H9 (cell line): ENCODE measurements at regions not wholly inside any gene's neighbourhood (a gene's known extent, or its start where the extent isn't known, plus 50 kb on each side); places are given as distances from the start of the nearest gene placed in this dataset.

Experiments
- DNase-seq: peaks from one replicate; pipeline ENCODE4 v3.0.0-alpha.2; 2017
- H2AFZ ChIP-seq: one replicate; pipeline ENCODE4 v1.6.1; 2013; ENCODE audit warnings: mild to moderate bottlenecking, low read length, control low read depth, moderate library complexity
- H2AK5ac ChIP-seq: 2 replicates; pipeline ENCODE4 v1.6.1; 2013; ENCODE audit warnings: low read length, control low read depth, mixed read lengths; ENCODE audit not compliant: insufficient read length
- H2BK120ac ChIP-seq: one replicate; pipeline ENCODE4 v1.6.1; 2013; ENCODE audit warnings: low read depth, mild to moderate bottlenecking, low read length, control low read depth, inconsistent platforms; ENCODE audit not compliant: poor library complexity, severe bottlenecking
- H2BK12ac ChIP-seq: 2 replicates; pipeline ENCODE4 v1.6.1; 2013; ENCODE audit warnings: low read length, control low read depth, mixed read lengths, low read depth; ENCODE audit not compliant: insufficient read length
- H2BK15ac ChIP-seq: 2 replicates; pipeline ENCODE4 v1.6.1; 2013; ENCODE audit warnings: low read depth, low read length, control low read depth
- H2BK20ac ChIP-seq: one replicate; pipeline ENCODE4 v1.6.1; 2013; ENCODE audit warnings: low read depth, mild to moderate bottlenecking, low read length, control low read depth, inconsistent platforms; ENCODE audit not compliant: poor library complexity, severe bottlenecking
- H2BK5ac ChIP-seq: 2 replicates; pipeline ENCODE4 v1.6.1; 2013; ENCODE audit warnings: low read length, control low read depth, mixed read lengths; ENCODE audit not compliant: insufficient read length
- H3K14ac ChIP-seq: 2 replicates; pipeline ENCODE4 v1.6.1; 2013; ENCODE audit warnings: low read length, control low read depth; ENCODE audit not compliant: insufficient read depth
- H3K18ac ChIP-seq: 2 replicates; pipeline ENCODE4 v1.6.1; 2013; ENCODE audit warnings: low read depth, mild to moderate bottlenecking, mixed read lengths, low read length, control low read depth; ENCODE audit not compliant: insufficient read length
- H3K23ac ChIP-seq: 2 replicates; pipeline ENCODE4 v1.6.1; 2013; ENCODE audit warnings: low read length, control low read depth, mixed read lengths, low read depth; ENCODE audit not compliant: insufficient read length
- H3K23me2 ChIP-seq: 2 replicates; pipeline ENCODE4 v1.6.1; 2013; ENCODE audit warnings: low read depth, mild to moderate bottlenecking, mixed read lengths, low read length, control low read depth; ENCODE audit not compliant: insufficient read length, poor library complexity, severe bottlenecking
- H3K27ac ChIP-seq: 2 replicates; pipeline ENCODE4 v1.5.1; 2013; ENCODE audit warnings: low read length, control low read depth, mixed read lengths, low read depth; ENCODE audit not compliant: insufficient read length
- H3K27me3 ChIP-seq: 2 replicates; pipeline ENCODE4 v1.6.1; 2013; ENCODE audit warnings: low read length, control low read depth, inconsistent platforms; ENCODE audit not compliant: insufficient read depth
- H3K4ac ChIP-seq: 2 replicates; pipeline ENCODE4 v1.6.1; 2013; ENCODE audit warnings: low read depth, mild to moderate bottlenecking, control low read depth, inconsistent platforms, low read length, moderate library complexity
- H3K4me1 ChIP-seq: 2 replicates; pipeline ENCODE4 v1.6.1; 2013; ENCODE audit warnings: low read length, control low read depth, inconsistent platforms; ENCODE audit not compliant: insufficient read depth
- H3K4me2 ChIP-seq: 2 replicates; pipeline ENCODE4 v1.6.1; 2013; ENCODE audit warnings: low read length, control low read depth, mixed read lengths; ENCODE audit not compliant: insufficient read length, insufficient read depth
- H3K56ac ChIP-seq: 2 replicates; pipeline ENCODE4 v1.6.1; 2013; ENCODE audit warnings: low read depth, mild to moderate bottlenecking, mixed read lengths, low read length, control low read depth; ENCODE audit not compliant: insufficient read length
- H3K79me1 ChIP-seq: 2 replicates; pipeline ENCODE4 v1.6.1; 2013; ENCODE audit warnings: low read depth, mild to moderate bottlenecking, moderate library complexity, low read length, control low read depth, inconsistent platforms; ENCODE audit not compliant: insufficient read depth, poor library complexity, severe bottlenecking
- H3K79me2 ChIP-seq: 2 replicates; pipeline ENCODE4 v1.6.1; 2013; ENCODE audit warnings: low read length, control low read depth, inconsistent platforms; ENCODE audit not compliant: insufficient read depth
- H3K9ac ChIP-seq: 2 replicates; pipeline ENCODE4 v1.6.1; 2013; ENCODE audit warnings: low read length, control low read depth, mixed read lengths; ENCODE audit not compliant: insufficient read length; ENCODE audit errors: extremely low read depth
- H3K9me3 ChIP-seq: one replicate; pipeline ENCODE4 v1.6.1; 2013; ENCODE audit warnings: low read depth, low read length, inconsistent platforms; ENCODE audit not compliant: control insufficient read depth
- H3T11ph ChIP-seq: one replicate; pipeline ENCODE4 v1.6.1; 2013; ENCODE audit warnings: mild to moderate bottlenecking, low read length, control low read depth, inconsistent platforms
- H4K20me1 ChIP-seq: one replicate; pipeline ENCODE4 v1.6.1; 2013; ENCODE audit not compliant: control insufficient read depth, insufficient read length, insufficient read depth
- H4K5ac ChIP-seq: 2 replicates; pipeline ENCODE4 v1.6.1; 2013; ENCODE audit warnings: low read depth, mild to moderate bottlenecking, mixed read lengths, low read length, control low read depth; ENCODE audit not compliant: insufficient read length
- H4K8ac ChIP-seq: replicated peaks from 2 replicates; pipeline ENCODE4 v1.6.1; 2013; ENCODE audit warnings: low read length, control low read depth, mixed read lengths, low read depth; ENCODE audit not compliant: insufficient read length
- H4K91ac ChIP-seq: 2 replicates; pipeline ENCODE4 v1.6.1; 2013; ENCODE audit warnings: low read depth, mild to moderate bottlenecking, moderate library complexity, mixed read lengths, low read length, control low read depth; ENCODE audit not compliant: insufficient read length
- H3K27ac Mint-ChIP-seq, 3 experiments: 2 replicates in 2 of 3; 3 replicates in 1 of 3; pipeline ENCODE4 v1.8.0; 2020 to 2021; ENCODE audit warnings: mixed read lengths in 3 of 3, mild to moderate bottlenecking in 1 of 3, moderate library complexity in 1 of 3
- H3K27me3 Mint-ChIP-seq: 2 replicates; pipeline ENCODE4 v1.8.0; 2021; ENCODE audit warnings: low read depth, mild to moderate bottlenecking, moderate library complexity, mixed read lengths
- H3K36me3 Mint-ChIP-seq, 3 experiments: 2 replicates in 2 of 3; 3 replicates in 1 of 3; pipeline ENCODE4 v1.8.0; 2020 to 2021; ENCODE audit warnings: low read depth in 3 of 3, mixed read lengths in 3 of 3; ENCODE audit not compliant: insufficient read depth in 1 of 3
- H3K4me1 Mint-ChIP-seq, 2 experiments: 2 replicates each; pipeline ENCODE4 v1.8.0; 2020; ENCODE audit warnings: mixed read lengths in 2 of 2
- H3K4me3 Mint-ChIP-seq, 2 experiments: 2 replicates in 1 of 2; 3 replicates in 1 of 2; pipeline ENCODE4 v1.8.0; 2020 to 2021; ENCODE audit warnings: mild to moderate bottlenecking in 2 of 2, mixed read lengths in 2 of 2, moderate library complexity in 1 of 2
- H3K9me3 Mint-ChIP-seq, 2 experiments: 2 replicates in 1 of 2; 3 replicates in 1 of 2; pipeline ENCODE4 v1.8.0; 2020; ENCODE audit warnings: mild to moderate bottlenecking in 2 of 2, mixed read lengths in 2 of 2, moderate library complexity in 1 of 2
- TF ChIP-seq, protein P1 (sequence below): fragments of 200-600 bp; sonication (generic); conservative IDR thresholded peaks from 3 replicates; pipeline ENCODE4 v1.8.0; 2021; ENCODE audit warnings: antibody characterized with exemption, mild to moderate bottlenecking

DNA sequence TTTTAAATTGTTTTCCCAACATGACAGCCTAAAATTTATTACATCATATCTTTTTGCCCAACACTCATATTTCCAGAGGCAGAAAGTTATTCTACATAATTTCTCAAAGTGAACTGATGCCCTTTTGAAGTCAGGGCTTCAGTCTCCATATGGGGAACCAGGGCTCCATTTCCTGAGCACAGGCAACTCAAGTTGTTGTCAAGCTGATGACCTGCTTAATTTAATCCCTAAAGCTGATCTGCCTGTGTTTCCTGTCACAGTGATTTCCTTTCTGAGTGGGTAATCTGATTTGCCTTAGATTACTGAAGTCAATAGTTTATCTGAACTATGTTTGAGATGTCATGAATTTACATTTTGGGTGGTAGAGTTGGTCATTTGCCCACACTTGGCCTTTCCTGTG is 932.1 kb upstream of the MANEA start:
- H3K23me2 ChIP-seq: no peaks in the 10 kb centered on the region
- no peak overlapping the region for H3K4ac ChIP-seq
- Mint-ChIP-seq H3K36me3 (no peaks in the 10 kb centered on the region), H3K27ac (0 out of 7 replicates have a peak overlapping the region, but pooled peaks of 1 of the 3 experiments have one; percentile 9), H3K4me1 (no peaks in the 10 kb centered on the region), H3K9me3 (no peaks in the 10 kb centered on the region), H3K27me3 (no peaks in the 10 kb centered on the region), H3K4me3 (no peak overlapping the region)
- TF ChIP-seq, protein P1, sequence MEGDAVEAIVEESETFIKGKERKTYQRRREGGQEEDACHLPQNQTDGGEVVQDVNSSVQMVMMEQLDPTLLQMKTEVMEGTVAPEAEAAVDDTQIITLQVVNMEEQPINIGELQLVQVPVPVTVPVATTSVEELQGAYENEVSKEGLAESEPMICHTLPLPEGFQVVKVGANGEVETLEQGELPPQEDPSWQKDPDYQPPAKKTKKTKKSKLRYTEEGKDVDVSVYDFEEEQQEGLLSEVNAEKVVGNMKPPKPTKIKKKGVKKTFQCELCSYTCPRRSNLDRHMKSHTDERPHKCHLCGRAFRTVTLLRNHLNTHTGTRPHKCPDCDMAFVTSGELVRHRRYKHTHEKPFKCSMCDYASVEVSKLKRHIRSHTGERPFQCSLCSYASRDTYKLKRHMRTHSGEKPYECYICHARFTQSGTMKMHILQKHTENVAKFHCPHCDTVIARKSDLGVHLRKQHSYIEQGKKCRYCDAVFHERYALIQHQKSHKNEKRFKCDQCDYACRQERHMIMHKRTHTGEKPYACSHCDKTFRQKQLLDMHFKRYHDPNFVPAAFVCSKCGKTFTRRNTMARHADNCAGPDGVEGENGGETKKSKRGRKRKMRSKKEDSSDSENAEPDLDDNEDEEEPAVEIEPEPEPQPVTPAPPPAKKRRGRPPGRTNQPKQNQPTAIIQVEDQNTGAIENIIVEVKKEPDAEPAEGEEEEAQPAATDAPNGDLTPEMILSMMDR: no peak
- no peaks in the 10 kb centered on the region for H3K9me3 ChIP-seq
- no peak overlapping the region for H4K8ac ChIP-seq
- H3K27ac ChIP-seq: no peak overlapping the region
- H3T11ph ChIP-seq: no peak overlapping the region
- no peaks in the 10 kb centered on the region for H3K79me1 ChIP-seq
- H3K4me1 ChIP-seq: no peaks in the 10 kb centered on the region
- H3K14ac ChIP-seq: no peak overlapping the region
- no peak overlapping the region for H2BK12ac ChIP-seq
- H3K56ac ChIP-seq: no peak overlapping the region
- H2AFZ ChIP-seq: no peak overlapping the region
- H2AK5ac ChIP-seq: no peak overlapping the region
- H4K20me1 ChIP-seq: no peaks in the 10 kb centered on the region
- no peak overlapping the region for H2BK5ac ChIP-seq
- no peak overlapping the region for H3K23ac ChIP-seq
- no peak overlapping the region for H4K5ac ChIP-seq
- H2BK120ac ChIP-seq: no peak overlapping the region
- H3K9ac ChIP-seq: no peak overlapping the region
- no peaks in the 10 kb centered on the region for H3K27me3 ChIP-seq
- H2BK20ac ChIP-seq: no peak overlapping the region
- no peak overlapping the region for H4K91ac ChIP-seq
- no peak for DNase-seq
- no peak overlapping the region for H2BK15ac ChIP-seq
- no peak overlapping the region for H3K4me2 ChIP-seq
- no peak overlapping the region for H3K18ac ChIP-seq
- no peaks in the 10 kb centered on the region for H3K79me2 ChIP-seq
